Gastroesophageal sphincter (tissue), 4 donors: ENCODE measurements at regions not wholly inside any gene's neighbourhood (a gene's known extent, or its start where the extent isn't known, plus 50 kb on each side); places are given as distances from the start of the nearest gene placed in this dataset.

ENCODE experiments used
- ATAC-seq: fragments of 150-250 bp; one replicate; pipeline ENCODE4 v1.9.1; 2016; ENCODE audit warnings: mild to moderate bottlenecking, moderate library complexity
- H3K27ac ChIP-seq, 4 donors: fragments of 200-600 bp; sonication (generic) in 3 of 4; 1 replicate in 3 of 4; 2 replicates in 1 of 4; pipeline ENCODE4 v1.5.1; 2016 to 2019
- H3K27me3 ChIP-seq: fragments of 200-600 bp; sonication (generic); one replicate; pipeline ENCODE4 v1.5.1; 2019
- H3K36me3 ChIP-seq, 2 donors: fragments of 200-600 bp; sonication (generic); one replicate each; pipeline ENCODE4 v1.5.1; 2019; ENCODE audit warnings: control low read depth in 1 of 2
- H3K4me1 ChIP-seq, 3 donors: fragments of 200-600 bp; sonication (generic); 1 replicate in 2 of 3; 2 replicates in 1 of 3; pipeline ENCODE4 v1.5.1; 2016 to 2019; ENCODE audit warnings: control low read depth in 2 of 3
- H3K4me3 ChIP-seq, 2 donors: fragments of 200-600 bp; sonication (generic); one replicate each; pipeline ENCODE4 v1.5.1; 2019; ENCODE audit warnings: mild to moderate bottlenecking in 1 of 2, moderate library complexity in 1 of 2
- H3K9me3 ChIP-seq, 3 donors: fragments of 200-600 bp; sonication (generic); one replicate each; pipeline ENCODE4 v1.5.1; 2017 to 2019; ENCODE audit warnings: control low read depth in 2 of 3
- EP300 ChIP-seq: sonication (generic); formaldehyde crosslinking; IDR thresholded peaks from one replicate; pipeline ENCODE4 v1.6.1; 2017; ENCODE audit warnings: antibody characterized with exemption, mild to moderate bottlenecking
- POLR2A ChIP-seq, 2 donors: fragments of 450-650 bp; IDR thresholded peaks; one replicate each; pipeline ENCODE4 v1.6.1; 2017; ENCODE audit warnings: antibody characterized with exemption in 2 of 2, mild to moderate bottlenecking in 2 of 2, moderate library complexity in 1 of 2
- POLR2AphosphoS5 ChIP-seq: sonication (generic); formaldehyde crosslinking; IDR thresholded peaks from one replicate; pipeline ENCODE4 v1.6.1; 2017; ENCODE audit warnings: antibody characterized with exemption
- WGBS, 2 donors: methylation state at CpG; one replicate each; pipeline ENCODE4 v1.1.5; 2018; ENCODE audit warnings: low coverage in 1 of 2; 5-methylcytosine and 5-hydroxymethylcytosine counted together
- TF ChIP-seq, protein P1 (sequence below), 4 experiments: fragments of 200-600 bp in 2 of 4; fragments of 450-650 bp in 2 of 4; sonication (generic) in 1 of 4; IDR thresholded peaks; one replicate each; pipeline ENCODE4 v1.5.1; 2017 to 2019; ENCODE audit warnings: antibody characterized with exemption in 4 of 4, mild to moderate bottlenecking in 2 of 4, moderate library complexity in 2 of 4

GRCh38 chr11:103585911-103586310 is 450.5 kb upstream of the DDI1 start:
- H3K27ac ChIP-seq: no peak overlapping the region
- no peak overlapping the region for H3K4me3 ChIP-seq
- TF ChIP-seq, protein P1, sequence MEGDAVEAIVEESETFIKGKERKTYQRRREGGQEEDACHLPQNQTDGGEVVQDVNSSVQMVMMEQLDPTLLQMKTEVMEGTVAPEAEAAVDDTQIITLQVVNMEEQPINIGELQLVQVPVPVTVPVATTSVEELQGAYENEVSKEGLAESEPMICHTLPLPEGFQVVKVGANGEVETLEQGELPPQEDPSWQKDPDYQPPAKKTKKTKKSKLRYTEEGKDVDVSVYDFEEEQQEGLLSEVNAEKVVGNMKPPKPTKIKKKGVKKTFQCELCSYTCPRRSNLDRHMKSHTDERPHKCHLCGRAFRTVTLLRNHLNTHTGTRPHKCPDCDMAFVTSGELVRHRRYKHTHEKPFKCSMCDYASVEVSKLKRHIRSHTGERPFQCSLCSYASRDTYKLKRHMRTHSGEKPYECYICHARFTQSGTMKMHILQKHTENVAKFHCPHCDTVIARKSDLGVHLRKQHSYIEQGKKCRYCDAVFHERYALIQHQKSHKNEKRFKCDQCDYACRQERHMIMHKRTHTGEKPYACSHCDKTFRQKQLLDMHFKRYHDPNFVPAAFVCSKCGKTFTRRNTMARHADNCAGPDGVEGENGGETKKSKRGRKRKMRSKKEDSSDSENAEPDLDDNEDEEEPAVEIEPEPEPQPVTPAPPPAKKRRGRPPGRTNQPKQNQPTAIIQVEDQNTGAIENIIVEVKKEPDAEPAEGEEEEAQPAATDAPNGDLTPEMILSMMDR (IDR thresholded peaks at IDR 0.05): no peak
- TF ChIP-seq POLR2A (IDR thresholded peaks at IDR 0.05) (no peak), EP300 (no peak), POLR2AphosphoS5 (no peak)
- H3K9me3 ChIP-seq: no peaks in the 10 kb centered on the region
- H3K4me1 ChIP-seq: no peaks in the 10 kb centered on the region
- no peak for ATAC-seq
- 71 to 72% methylated on average over 5 of the region's 5 CpGs for WGBS, 2 donors
- no peaks in the 10 kb centered on the region for H3K27me3 ChIP-seq
- H3K36me3 ChIP-seq: no peaks in the 10 kb centered on the region

DNA sequence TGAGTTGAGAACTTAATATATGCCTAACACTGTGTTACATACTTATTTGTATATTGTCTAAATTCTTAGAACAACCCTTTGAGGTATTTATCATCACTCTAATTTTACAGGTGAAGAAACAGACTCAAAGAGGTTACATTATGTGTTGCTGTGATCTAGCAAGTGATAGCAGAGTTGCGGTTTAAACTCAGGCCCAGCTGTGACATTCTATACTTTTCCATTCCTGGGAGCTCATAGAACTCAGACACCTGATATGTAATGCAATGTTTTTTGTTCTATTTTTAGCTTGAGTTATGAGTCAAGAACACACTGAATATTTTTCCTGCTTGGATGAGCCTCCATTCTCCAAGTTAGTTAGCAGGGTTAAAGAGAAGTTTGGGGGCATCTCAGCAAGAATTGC is 449.7 kb upstream of the DDI1 start:
- no peaks in the 10 kb centered on the region for H3K36me3 ChIP-seq
- WGBS, 2 donors: 69% methylated on average over 1 of the region's 1 CpG; no CpG with 5 or more reads in 1 of the 2 donors
- H3K9me3 ChIP-seq: no peaks in the 10 kb centered on the region
- no peak for TF ChIP-seq POLR2A (IDR thresholded peaks at IDR 0.05)
- TF ChIP-seq POLR2AphosphoS5: no peak
- no peaks in the 10 kb centered on the region for H3K4me1 ChIP-seq
- H3K27ac ChIP-seq: no peak overlapping the region
- no peak overlapping the region for H3K4me3 ChIP-seq
- no peaks in the 10 kb centered on the region for H3K27me3 ChIP-seq
- ATAC-seq: no peak

- ATAC-seq: no peak
- Histone ChIP-seq H3K4me1 (no peaks in the 10 kb centered on the region), H3K9me3 (no peaks in the 10 kb centered on the region), H3K4me3 (no peak overlapping the region), H3K27me3 (no peaks in the 10 kb centered on the region), H3K36me3 (no peaks in the 10 kb centered on the region), H3K27ac (no peak overlapping the region)
- TF ChIP-seq POLR2AphosphoS5: no peak
- TF ChIP-seq, protein P1 (IDR thresholded peaks at IDR 0.05): no peak
- no peak for TF ChIP-seq EP300
- TF ChIP-seq POLR2A (IDR thresholded peaks at IDR 0.05): no peak
- WGBS, 2 donors: 69% methylated on average over 4 of the region's 4 CpGs
Measured at GRCh38 chr11:103587901-103588788, 448.3 kb upstream of the DDI1 start.

GRCh38 chr11:103591554-103591953 is 444.9 kb upstream of the DDI1 start:
- no peaks in the 10 kb centered on the region for H3K4me1 ChIP-seq
- 76 to 82% methylated on average over 3 of the region's 3 CpGs for WGBS, 2 donors
- TF ChIP-seq POLR2A (IDR thresholded peaks at IDR 0.05) (no peak), EP300 (no peak), POLR2AphosphoS5 (no peak)
- TF ChIP-seq, protein P1 (IDR thresholded peaks at IDR 0.05): no peak

GRCh38 chr11:103594283-103594682 is 442.2 kb upstream of the DDI1 start:
- no peak for ATAC-seq
- Histone ChIP-seq H3K4me3 (no peak overlapping the region), H3K4me1 (no peaks in the 10 kb centered on the region), H3K27me3 (no peaks in the 10 kb centered on the region), H3K9me3 (no peaks in the 10 kb centered on the region), H3K36me3 (no peaks in the 10 kb centered on the region), H3K27ac (no peak overlapping the region)
- TF ChIP-seq EP300: no peak
- TF ChIP-seq, protein P1 (IDR thresholded peaks at IDR 0.05): no peak
- no peak for TF ChIP-seq POLR2AphosphoS5
- no peak for TF ChIP-seq POLR2A (IDR thresholded peaks at IDR 0.05)

More at GRCh38 chr11:103591554-103591953, 444.9 kb upstream of the DDI1 start:
- Histone ChIP-seq H3K9me3 (no peaks in the 10 kb centered on the region), H3K4me3 (no peak overlapping the region), H3K27me3 (no peaks in the 10 kb centered on the region), H3K27ac (no peak overlapping the region), H3K36me3 (no peaks in the 10 kb centered on the region)
- no peak for ATAC-seq
